C4-2B (cell line): ENCODE measurements at regions not wholly inside any gene's neighbourhood (a gene's known extent, or its start where the extent isn't known, plus 50 kb on each side); places are given as distances from the start of the nearest gene placed in this dataset.

Source experiments
- CTCF ChIP-seq: fragments of 450-650 bp; conservative IDR thresholded peaks from 2 replicates; pipeline ENCODE4 v1.5.1; 2017; ENCODE audit warnings: mild to moderate bottlenecking
- ZFX ChIP-seq: fragments of 450-650 bp; IDR thresholded peaks from 2 replicates; pipeline ENCODE4 v1.6.1; 2017

- TF ChIP-seq CTCF (no peak), ZFX (no peak)
Measured at GRCh38 chr1:189899686-189900425, 577.8 kb downstream of the BRINP3 start.
